ENCODE measurements at regions not wholly inside any gene's neighbourhood (a gene's known extent, or its start where the extent isn't known, plus 50 kb on each side); places are given as distances from the start of the nearest gene placed in this dataset.

GRCh38 chr2:192347542-192347941 is 152.8 kb upstream of the TMEFF2 start:
- TF ChIP-seq CTCF (IDR thresholded peaks at IDR 0.05 in 4 of 5, conservative IDR thresholded peaks at IDR 0.05 in 1 of 5) = no peak
- TF ChIP-seq POLR2A (IDR thresholded peaks at IDR 0.05) = no peak
